Spleen (tissue), 11 donors: ENCODE measurements at regions not wholly inside any gene's neighbourhood (a gene's known extent, or its start where the extent isn't known, plus 50 kb on each side); places are given as distances from the start of the nearest gene placed in this dataset.

Experiments used
- DNase-seq: peaks from one replicate; pipeline ENCODE4 v3.0.0-alpha.2; 2020
- H3K27ac ChIP-seq, 8 donors: fragments of 200-600 bp; sonication (generic) in 7 of 8; 1 replicate in 4 of 8; 2 replicates in 4 of 8; pipeline versions ENCODE4 v1.5.0 to v1.8.0; 2016 to 2021; ENCODE audit warnings: inconsistent platforms in 4 of 8, mild to moderate bottlenecking in 4 of 8, moderate library complexity in 1 of 8
- H3K27me3 ChIP-seq, 7 donors: fragments of 200-600 bp; sonication (generic) in 6 of 7; replicated peaks in 1 of 7; 1 replicate in 4 of 7; 2 replicates in 3 of 7; pipeline versions ENCODE4 v1.5.0 to v1.8.0; 2016 to 2021; ENCODE audit warnings: inconsistent platforms in 3 of 7, mild to moderate bottlenecking in 1 of 7
- H3K36me3 ChIP-seq, 6 donors: fragments of 200-600 bp; sonication (generic) in 5 of 6; 1 replicate in 4 of 6; 2 replicates in 2 of 6; pipeline versions ENCODE4 v1.5.0 to v1.8.0; 2016 to 2021; ENCODE audit warnings: inconsistent platforms in 2 of 6
- H3K4me1 ChIP-seq, 6 donors: fragments of 200-600 bp; sonication (generic) in 5 of 6; 1 replicate in 3 of 6; 2 replicates in 3 of 6; pipeline versions ENCODE4 v1.5.0 to v1.8.0; 2016 to 2021; ENCODE audit warnings: inconsistent platforms in 3 of 6
- H3K4me3 ChIP-seq, 8 donors: fragments of 200-600 bp; sonication (generic) in 7 of 8; 1 replicate in 4 of 8; 2 replicates in 4 of 8; pipeline versions ENCODE4 v1.5.0 to v1.8.0; 2016 to 2021; ENCODE audit warnings: inconsistent platforms in 4 of 8, mild to moderate bottlenecking in 4 of 8, moderate library complexity in 2 of 8
- H3K9me3 ChIP-seq, 8 donors: fragments of 200-600 bp; sonication (generic) in 7 of 8; 1 replicate in 4 of 8; 2 replicates in 4 of 8; pipeline versions ENCODE4 v1.5.0 to v1.8.0; 2016 to 2021; ENCODE audit warnings: inconsistent platforms in 4 of 8
- POLR2A ChIP-seq, 3 donors: fragments of 450-650 bp; IDR thresholded peaks; one replicate each; pipeline ENCODE4 v1.5.1; 2017; ENCODE audit warnings: antibody characterized with exemption in 3 of 3, mild to moderate bottlenecking in 1 of 3
- POLR2AphosphoS5 ChIP-seq, 3 donors: sonication (generic); formaldehyde crosslinking; IDR thresholded peaks; one replicate each; pipeline ENCODE4 v1.5.1; 2017; ENCODE audit warnings: antibody characterized with exemption in 3 of 3
- WGBS, 5 donors: extraction: QIAGEN DNeasy Blood & Tissue Kit in 3 of 5; methylation state at CpG; one replicate each; pipeline versions ENCODE4 v1.1.5 to v1.1.7; 2013 to 2018; 5-methylcytosine and 5-hydroxymethylcytosine counted together
- intact Hi-C: fragments of 100-400 bp; cut with DNase I; formaldehyde crosslinking; loops from one replicate; pipeline ENCODE4 v1.15.0; 2023; ENCODE audit warnings: low total_unique reads
- TF ChIP-seq, protein P1 (sequence below), 11 experiments: fragments of 200-600 bp in 7 of 11; fragments of 450-650 bp in 4 of 11; sonication (generic) in 4 of 11; IDR thresholded peaks in 8 of 11; conservative IDR thresholded peaks in 3 of 11; 1 replicate in 7 of 11; 2 replicates in 4 of 11; pipeline versions ENCODE4 v1.4.0 to v1.8.0; 2016 to 2021; ENCODE audit warnings: antibody characterized with exemption in 11 of 11, inconsistent platforms in 4 of 11, mild to moderate bottlenecking in 1 of 11
- donor health status: healthy with polysubstance abuse.
- donor health status: DM: no; HTN: no; CAD: no; lungs with moderate emphysema.
- donor health status: DM: no; HTN: no; CAD: no.
- donor health status: Bipolar disorder and iron deficiency.
- donor health status: healthy.
- donor health status: DM: no; HTN: no; CAD: no.
- donor health status: DM: yes; HTN: yes; CAD: no.

DNA sequence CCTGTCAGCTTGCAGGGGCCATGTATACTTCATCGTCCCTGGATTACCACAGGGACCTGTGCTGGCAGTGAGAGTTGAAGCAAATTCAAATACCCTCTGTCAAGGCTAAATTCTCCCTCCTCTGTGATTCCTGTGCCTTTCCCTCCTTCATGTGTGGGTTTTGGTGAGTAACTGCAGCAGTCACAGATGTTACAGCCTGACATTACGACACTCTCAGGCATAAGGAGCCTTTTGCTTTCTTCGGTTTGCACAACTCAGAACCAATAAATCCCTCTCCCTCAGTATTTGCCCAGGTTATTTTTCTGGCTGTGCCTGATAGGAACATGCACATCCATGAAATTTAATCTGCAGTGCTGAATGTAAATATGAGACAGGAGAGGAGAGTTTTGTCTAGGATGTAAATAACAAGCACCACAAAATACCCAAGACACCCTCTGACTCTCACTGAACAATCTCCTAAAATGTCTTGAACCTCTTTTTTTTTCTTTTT lies 997.2 kb upstream of the GHITM start:
- H3K36me3 ChIP-seq, result no peaks in the 10 kb centered on the region
- intact Hi-C loops, result no loop called here
- 70 to 86% (median 76%) methylated on average over 3 of the region's 3 CpGs for WGBS, 5 donors

DNA sequence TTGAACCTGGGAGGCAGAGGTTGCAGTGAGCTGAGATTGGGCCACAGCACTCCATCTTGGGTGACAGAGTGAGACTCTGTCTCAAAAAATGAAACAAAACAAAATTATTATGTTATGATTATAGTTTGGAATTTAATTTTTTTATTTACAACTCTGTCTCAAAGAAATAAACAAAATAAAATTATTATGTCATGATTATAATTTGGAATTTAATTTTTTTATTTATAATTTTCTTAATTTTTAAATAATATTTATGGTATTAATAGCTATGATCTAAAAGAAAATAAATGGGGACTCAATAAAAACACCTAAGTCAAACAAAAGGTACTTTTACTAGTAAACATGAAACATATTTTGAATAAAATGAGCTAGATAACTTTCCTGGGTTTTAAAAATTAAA lies 994.8 kb upstream of the GHITM start:
- Histone ChIP-seq H3K36me3 (no peaks in the 10 kb centered on the region), H3K4me3 (no peak overlapping the region), H3K27me3 (no peaks in the 10 kb centered on the region), H3K4me1 (no peaks in the 10 kb centered on the region), H3K9me3 (no peaks in the 10 kb centered on the region), H3K27ac (no peak overlapping the region)
- TF ChIP-seq POLR2AphosphoS5 (IDR thresholded peaks at IDR 0.05) (no peak), POLR2A (IDR thresholded peaks at IDR 0.05) (no peak)
- TF ChIP-seq, protein P1, sequence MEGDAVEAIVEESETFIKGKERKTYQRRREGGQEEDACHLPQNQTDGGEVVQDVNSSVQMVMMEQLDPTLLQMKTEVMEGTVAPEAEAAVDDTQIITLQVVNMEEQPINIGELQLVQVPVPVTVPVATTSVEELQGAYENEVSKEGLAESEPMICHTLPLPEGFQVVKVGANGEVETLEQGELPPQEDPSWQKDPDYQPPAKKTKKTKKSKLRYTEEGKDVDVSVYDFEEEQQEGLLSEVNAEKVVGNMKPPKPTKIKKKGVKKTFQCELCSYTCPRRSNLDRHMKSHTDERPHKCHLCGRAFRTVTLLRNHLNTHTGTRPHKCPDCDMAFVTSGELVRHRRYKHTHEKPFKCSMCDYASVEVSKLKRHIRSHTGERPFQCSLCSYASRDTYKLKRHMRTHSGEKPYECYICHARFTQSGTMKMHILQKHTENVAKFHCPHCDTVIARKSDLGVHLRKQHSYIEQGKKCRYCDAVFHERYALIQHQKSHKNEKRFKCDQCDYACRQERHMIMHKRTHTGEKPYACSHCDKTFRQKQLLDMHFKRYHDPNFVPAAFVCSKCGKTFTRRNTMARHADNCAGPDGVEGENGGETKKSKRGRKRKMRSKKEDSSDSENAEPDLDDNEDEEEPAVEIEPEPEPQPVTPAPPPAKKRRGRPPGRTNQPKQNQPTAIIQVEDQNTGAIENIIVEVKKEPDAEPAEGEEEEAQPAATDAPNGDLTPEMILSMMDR (IDR thresholded peaks at IDR 0.05 in 8 of 11, conservative IDR thresholded peaks at IDR 0.05 in 3 of 11), result no peak
- intact Hi-C loops, result no loop called here
- no peak for DNase-seq

More for the DNA sequence above, 997.2 kb upstream of the GHITM start:
- Histone ChIP-seq H3K27ac (no peak overlapping the region), H3K9me3 (no peaks in the 10 kb centered on the region), H3K4me1 (no peaks in the 10 kb centered on the region), H3K4me3 (no peak overlapping the region), H3K27me3 (no peaks in the 10 kb centered on the region)
- TF ChIP-seq, protein P1 (IDR thresholded peaks at IDR 0.05 in 8 of 11, conservative IDR thresholded peaks at IDR 0.05 in 3 of 11), result no peak
- TF ChIP-seq POLR2A (IDR thresholded peaks at IDR 0.05), result no peak
- DNase-seq, result no peak

DNA sequence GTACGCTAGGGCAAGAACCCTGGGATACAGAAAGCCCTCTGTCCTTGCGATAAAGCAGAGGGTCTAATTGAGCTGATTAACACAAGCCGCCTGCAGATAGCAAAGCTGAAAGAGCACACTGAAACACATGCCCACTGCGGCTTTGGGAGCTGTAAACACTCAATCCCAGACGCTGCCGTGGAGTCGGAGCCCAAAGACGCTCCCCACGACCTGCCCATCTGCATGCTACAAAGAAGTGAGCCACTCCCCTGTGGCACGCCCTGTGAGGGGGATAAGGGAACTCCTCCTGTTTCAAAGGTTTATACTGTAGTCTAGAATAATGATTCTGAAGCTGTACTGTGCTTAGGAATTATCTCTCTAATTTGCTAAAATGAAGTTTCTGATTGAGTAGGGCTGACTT lies 985.6 kb upstream of the GHITM start:
- Histone ChIP-seq H3K4me1 (no peaks in the 10 kb centered on the region), H3K27ac (no peak overlapping the region), H3K4me3 (no peak overlapping the region), H3K27me3 (no peaks in the 10 kb centered on the region), H3K9me3 (no peaks in the 10 kb centered on the region), H3K36me3 (no peaks in the 10 kb centered on the region)
- intact Hi-C loops, result no loop called here
- TF ChIP-seq POLR2A (IDR thresholded peaks at IDR 0.05) (no peak), POLR2AphosphoS5 (IDR thresholded peaks at IDR 0.05) (no peak)
- TF ChIP-seq, protein P1 (IDR thresholded peaks at IDR 0.05 in 8 of 11, conservative IDR thresholded peaks at IDR 0.05 in 3 of 11), result no peak
- no peak for DNase-seq
- 76 to 90% (median 85%) methylated on average over 10 of the region's 10 CpGs for WGBS, 5 donors

DNA sequence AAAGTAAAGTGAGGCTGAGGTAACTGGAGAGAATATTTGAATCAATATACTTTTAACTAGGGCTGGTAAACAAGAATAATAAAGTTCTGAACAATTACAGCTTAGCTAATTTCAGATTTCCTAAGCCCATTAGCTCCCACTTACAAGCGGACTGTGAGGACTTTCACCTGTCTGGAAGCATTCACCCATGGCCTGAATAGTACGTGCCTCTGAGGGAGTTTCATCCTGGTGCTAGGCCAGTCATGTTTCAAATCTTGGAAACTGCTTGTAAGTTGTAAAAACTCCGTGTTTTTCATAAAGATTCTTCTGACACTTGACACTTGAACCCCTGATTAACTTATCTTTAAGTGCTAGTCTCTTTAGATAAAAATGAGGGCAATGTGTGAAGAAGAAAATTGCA lies 975.2 kb upstream of the GHITM start:
- TF ChIP-seq, protein P1 (IDR thresholded peaks at IDR 0.05 in 8 of 11, conservative IDR thresholded peaks at IDR 0.05 in 3 of 11), result no peak
- TF ChIP-seq POLR2AphosphoS5 (IDR thresholded peaks at IDR 0.05), result no peak
- TF ChIP-seq POLR2A (IDR thresholded peaks at IDR 0.05), result no peak
- no peaks in the 10 kb centered on the region for H3K36me3 ChIP-seq
- no peaks in the 10 kb centered on the region for H3K9me3 ChIP-seq
- H3K27me3 ChIP-seq, result no peaks in the 10 kb centered on the region
- 31 to 58% (median 54%) methylated on average over 3 of the region's 3 CpGs for WGBS, 5 donors
- intact Hi-C loops, result no loop called here
- no peak overlapping the region for H3K27ac ChIP-seq
- no peaks in the 10 kb centered on the region for H3K4me1 ChIP-seq
- no peak for DNase-seq
- H3K4me3 ChIP-seq, result no peak overlapping the region
